ENCODE measurements at regions not wholly inside any gene's neighbourhood (a gene's known extent, or its start where the extent isn't known, plus 50 kb on each side); places are given as distances from the start of the nearest gene placed in this dataset.

DNA sequence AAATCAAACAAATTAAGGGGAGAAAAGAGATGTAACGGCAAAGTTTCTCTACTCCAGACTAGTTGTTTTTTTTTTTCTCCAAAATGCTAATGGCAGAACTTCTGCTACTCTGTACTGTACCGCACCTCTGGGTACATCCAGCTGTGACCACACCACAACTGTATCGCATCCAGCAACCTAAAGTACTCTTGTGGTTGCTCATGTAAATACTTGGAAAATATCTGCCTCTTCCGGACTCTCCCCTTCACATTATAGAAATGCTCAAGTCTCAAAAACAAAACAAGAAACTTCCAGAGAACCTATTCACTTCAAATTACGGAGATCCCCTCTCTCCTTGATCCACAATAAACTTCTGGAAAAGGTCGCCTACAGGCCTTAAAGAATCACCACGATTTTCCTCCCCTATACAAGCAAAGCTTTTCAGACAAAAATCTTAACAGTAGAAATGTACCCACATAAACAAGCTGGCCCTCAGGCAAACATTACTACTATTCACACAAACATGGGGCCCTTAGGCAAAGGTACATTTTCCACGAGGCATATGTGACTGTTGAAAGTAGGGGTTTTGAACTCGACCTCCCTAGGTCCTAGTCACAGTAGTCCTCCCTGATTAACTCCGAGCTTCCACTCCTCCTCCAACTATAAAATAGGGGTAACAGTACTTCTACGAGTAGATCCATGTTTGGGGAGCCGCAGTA is 222.9 kb upstream of the MKLN1 start:
- DNase-seq (ENCODE audit: extremely low spot score, unreplicated experiment), result no peak
- H3K27ac Mint-ChIP-seq, result no peak overlapping the region
- peaks cover 12% of the 10 kb centered on the region for H3K4me1 Mint-ChIP-seq (ENCODE audit: unreplicated experiment)
- TF ChIP-seq, protein P1, sequence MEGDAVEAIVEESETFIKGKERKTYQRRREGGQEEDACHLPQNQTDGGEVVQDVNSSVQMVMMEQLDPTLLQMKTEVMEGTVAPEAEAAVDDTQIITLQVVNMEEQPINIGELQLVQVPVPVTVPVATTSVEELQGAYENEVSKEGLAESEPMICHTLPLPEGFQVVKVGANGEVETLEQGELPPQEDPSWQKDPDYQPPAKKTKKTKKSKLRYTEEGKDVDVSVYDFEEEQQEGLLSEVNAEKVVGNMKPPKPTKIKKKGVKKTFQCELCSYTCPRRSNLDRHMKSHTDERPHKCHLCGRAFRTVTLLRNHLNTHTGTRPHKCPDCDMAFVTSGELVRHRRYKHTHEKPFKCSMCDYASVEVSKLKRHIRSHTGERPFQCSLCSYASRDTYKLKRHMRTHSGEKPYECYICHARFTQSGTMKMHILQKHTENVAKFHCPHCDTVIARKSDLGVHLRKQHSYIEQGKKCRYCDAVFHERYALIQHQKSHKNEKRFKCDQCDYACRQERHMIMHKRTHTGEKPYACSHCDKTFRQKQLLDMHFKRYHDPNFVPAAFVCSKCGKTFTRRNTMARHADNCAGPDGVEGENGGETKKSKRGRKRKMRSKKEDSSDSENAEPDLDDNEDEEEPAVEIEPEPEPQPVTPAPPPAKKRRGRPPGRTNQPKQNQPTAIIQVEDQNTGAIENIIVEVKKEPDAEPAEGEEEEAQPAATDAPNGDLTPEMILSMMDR (conservative IDR thresholded peaks at IDR 0.05), result no peak
- H3K9me3 Mint-ChIP-seq, result no peaks in the 10 kb centered on the region
- no peaks in the 10 kb centered on the region for H3K36me3 Mint-ChIP-seq
- peaks cover 64% of the 10 kb centered on the region for H3K27me3 Mint-ChIP-seq
- H3K4me3 Mint-ChIP-seq, result peak overlapping the region; percentile 88

DNA sequence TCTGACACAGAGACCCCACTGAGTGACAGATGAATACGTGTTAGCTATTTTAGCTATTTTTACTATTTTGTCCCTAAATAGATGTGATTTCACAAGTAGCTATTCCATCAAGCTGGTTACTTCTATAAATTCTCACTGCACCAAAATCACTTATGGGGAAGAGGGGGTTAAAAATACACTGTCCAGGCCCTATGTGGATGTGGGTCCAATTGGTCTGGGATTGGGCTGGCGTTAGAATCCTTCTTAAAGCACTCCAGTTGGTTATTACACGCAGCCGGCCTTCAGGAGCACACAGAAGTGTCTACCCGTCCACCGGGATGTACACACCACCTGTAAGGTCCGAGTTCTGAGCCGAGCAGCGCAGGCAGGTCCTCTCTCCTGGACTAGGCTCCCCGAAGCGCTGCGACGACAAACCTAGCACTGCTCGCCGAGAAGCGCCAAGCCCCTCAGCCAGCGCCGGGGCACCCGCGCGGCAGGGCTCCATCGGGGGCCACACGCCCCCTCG is 222.3 kb upstream of the MKLN1 start:
- peak overlapping the region; percentile 65 for H3K27ac Mint-ChIP-seq
- peaks cover 12% of the 10 kb centered on the region for H3K4me1 Mint-ChIP-seq (ENCODE audit: unreplicated experiment)
- H3K36me3 Mint-ChIP-seq, result no peaks in the 10 kb centered on the region
- peaks cover 67% of the 10 kb centered on the region for H3K27me3 Mint-ChIP-seq
- peak overlapping the region; percentile 88 for H3K4me3 Mint-ChIP-seq
- H3K9me3 Mint-ChIP-seq, result no peaks in the 10 kb centered on the region
- TF ChIP-seq, protein P1 (conservative IDR thresholded peaks at IDR 0.05), result no peak
- no peak for DNase-seq (ENCODE audit: extremely low spot score, unreplicated experiment)

DNA sequence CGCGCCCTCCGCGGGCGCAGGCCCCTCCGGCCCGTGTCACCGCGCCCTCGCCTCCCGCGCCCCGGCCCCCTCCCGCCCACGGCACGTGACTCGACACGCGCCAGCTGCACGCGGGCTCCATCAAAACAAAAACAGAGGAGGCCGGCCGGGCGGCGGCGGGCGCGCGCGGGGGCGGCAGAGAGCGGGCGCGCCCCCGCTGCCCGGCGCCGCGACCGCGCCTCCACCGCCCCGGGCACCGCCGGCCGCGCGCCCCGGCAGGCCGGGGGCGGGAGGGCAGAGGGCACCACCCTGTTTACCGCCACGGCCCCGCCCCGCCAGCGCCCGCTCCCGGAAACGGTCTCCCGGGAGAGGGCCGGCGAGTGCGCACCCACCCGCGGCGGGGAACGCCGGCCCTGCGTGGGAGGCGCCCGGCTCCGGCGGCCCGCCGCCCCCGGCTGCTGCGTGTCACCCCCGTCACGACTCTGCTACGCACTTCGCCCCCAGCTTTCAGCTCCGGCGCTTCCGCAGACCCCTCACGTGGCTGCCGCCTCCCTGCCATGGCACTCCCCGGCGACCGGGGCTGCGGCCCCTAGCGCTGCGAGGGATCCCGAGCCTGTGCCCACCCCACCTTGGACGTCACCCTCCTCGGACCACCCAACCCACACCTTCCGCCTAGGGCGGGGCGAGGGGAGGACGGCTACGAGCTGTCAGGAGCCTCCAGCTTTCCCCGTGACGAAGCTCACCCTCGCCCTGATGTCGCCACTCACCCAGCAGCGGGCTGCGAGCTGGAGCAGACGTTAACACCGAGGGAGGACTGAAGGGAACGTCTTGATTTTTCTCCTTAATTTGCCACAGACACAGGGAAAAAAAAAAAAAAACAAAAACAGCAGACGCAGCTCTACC is 221.6 kb upstream of the MKLN1 start:
- Mint-ChIP-seq H3K27me3 (peaks cover 74% of the 10 kb centered on the region), H3K4me3 (peak overlapping the region; percentile 98), H3K4me1 (ENCODE audit: unreplicated experiment) (peaks cover 19% of the 10 kb centered on the region), H3K9me3 (no peaks in the 10 kb centered on the region), H3K27ac (peak overlapping the region; percentile 96), H3K36me3 (no peaks in the 10 kb centered on the region)
- DNase-seq (ENCODE audit: extremely low spot score, unreplicated experiment), result peak; percentile 73
- TF ChIP-seq, protein P1 (conservative IDR thresholded peaks at IDR 0.05), result no peak

DNA sequence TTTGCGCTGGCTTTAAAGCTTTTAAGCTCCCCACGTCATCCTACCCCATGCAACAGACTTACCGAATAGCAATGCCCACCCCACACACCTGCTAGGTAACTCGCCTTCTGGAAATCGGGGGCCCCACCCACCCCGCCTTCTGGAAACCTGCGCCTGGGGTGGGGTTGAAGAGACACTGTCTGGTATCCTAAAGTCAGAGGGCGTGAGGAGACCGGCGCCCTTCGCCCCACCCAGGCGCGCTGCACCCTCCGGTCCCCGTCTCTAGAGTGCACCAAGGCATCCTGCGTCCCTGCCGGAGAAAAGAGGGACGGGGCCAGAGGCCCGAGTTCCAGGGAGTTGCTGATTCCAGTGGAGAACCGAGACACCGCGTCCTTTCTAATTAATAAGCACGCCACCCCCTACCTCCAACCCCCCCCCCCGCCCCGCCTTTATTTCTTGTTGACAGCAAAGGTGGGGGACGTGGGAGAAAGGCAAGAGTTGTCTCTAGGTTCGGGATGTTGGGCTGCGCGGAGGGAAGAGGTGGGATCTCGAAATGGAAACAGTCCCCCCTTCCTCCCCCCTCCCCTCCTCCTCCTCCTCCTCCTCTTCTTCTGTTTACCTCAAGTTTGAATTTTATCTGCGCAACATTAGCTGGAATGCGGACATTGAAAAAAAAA is 220.9 kb upstream of the MKLN1 start:
- Mint-ChIP-seq H3K9me3 (no peaks in the 10 kb centered on the region), H3K27ac (peak overlapping the region; percentile 96), H3K36me3 (no peaks in the 10 kb centered on the region), H3K4me3 (peak overlapping the region; percentile 98), H3K27me3 (peaks cover 79% of the 10 kb centered on the region), H3K4me1 (ENCODE audit: unreplicated experiment) (peaks cover 20% of the 10 kb centered on the region)
- no peak for DNase-seq (ENCODE audit: extremely low spot score, unreplicated experiment)
- TF ChIP-seq, protein P1 (conservative IDR thresholded peaks at IDR 0.05), result no peak

DNA sequence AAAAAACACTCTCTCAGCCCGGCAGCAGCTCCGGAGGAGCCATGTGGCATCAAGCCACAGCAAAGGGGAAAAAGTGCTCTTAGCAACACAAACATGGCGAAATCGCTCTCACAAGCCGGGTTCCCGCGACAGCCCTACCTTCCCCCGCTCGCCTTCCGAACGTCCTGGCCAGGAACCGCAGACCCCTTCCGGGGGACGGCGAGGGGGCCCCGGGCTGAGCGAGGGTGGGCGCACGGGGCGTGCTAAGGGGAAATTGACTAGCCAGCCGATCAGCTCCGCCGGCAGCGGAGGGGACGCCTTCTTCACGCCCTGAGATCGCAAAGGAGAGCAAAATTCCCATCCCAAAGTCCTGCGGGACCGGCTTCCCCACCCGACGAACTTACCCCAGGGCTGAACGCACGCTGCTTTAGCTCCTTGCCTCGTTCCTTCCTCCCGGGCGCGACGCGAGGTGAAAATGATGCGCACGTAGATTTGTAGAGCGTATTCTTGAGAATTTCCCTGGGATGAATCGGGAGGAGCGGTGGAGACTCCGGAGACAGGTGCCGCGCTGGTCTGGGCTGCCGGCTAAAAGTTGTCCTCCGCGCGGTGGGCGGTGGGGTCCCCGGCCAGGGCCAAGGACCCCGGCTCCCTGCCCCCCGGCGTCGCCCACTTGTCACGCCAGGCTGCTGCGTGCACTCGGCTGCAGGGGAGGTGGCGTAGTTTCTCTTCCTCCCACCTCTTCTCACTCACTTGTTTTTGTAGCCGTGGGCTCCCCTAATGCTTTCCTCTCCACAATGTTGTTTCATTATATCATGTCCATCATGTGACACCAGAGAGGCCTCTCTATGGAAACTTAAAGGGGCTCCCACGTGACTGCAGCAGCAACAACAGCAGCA is 220.1 kb upstream of the MKLN1 start:
- H3K9me3 Mint-ChIP-seq, result no peaks in the 10 kb centered on the region
- peaks cover 20% of the 10 kb centered on the region for H3K4me1 Mint-ChIP-seq (ENCODE audit: unreplicated experiment)
- TF ChIP-seq, protein P1 (conservative IDR thresholded peaks at IDR 0.05), result no peak
- no peak for DNase-seq (ENCODE audit: extremely low spot score, unreplicated experiment)
- peak overlapping the region; percentile 96 for H3K27ac Mint-ChIP-seq
- H3K27me3 Mint-ChIP-seq, result peaks cover 81% of the 10 kb centered on the region
- peak overlapping the region; percentile 98 for H3K4me3 Mint-ChIP-seq
- H3K36me3 Mint-ChIP-seq, result no peaks in the 10 kb centered on the region
